ENCODE measurements at regions not wholly inside any gene's neighbourhood (a gene's known extent, or its start where the extent isn't known, plus 50 kb on each side); places are given as distances from the start of the nearest gene placed in this dataset.
A peak's percentile ranks its signal among the peaks of the same experiment; 100 is the strongest.

- peak; percentile 51 for DNase-seq
Measured at GRCh38 chr1:218584418-218585155, 239.5 kb downstream of the TGFB2 start.

DNA sequence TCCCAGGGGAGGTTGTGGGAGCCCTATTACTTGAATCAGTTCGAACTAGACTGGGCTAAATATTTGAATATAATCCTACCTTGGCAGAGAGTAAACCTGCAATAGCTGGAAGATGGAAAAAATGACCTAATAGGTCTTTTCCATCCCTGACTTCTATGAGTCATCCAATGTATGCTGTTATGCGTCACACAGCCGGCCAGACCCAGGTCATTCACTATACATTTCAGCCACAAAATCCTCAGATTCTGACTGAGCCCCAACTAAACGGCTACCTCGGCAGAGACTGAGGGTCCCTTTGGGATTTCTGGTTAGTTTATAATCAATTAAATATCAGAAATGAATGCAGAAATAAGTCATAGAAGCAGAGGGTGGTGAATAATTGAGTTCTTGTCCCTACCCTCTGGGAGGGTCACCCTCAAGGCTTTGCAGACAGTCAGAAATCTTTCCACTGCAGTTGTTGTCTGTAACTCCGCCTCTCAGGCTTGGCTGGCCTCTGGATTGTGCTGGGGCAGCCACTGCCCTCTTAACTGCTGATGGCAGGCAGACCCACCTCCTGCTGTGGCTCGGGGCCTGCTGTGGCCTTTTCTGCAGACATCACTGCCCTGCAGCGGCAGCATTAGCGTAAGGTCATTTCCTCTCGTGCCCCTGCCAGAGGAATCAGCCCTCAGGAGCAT is 240.5 kb downstream of the TGFB2 start:
- DNase-seq, result peak; percentile 89

GRCh38 chr1:218587900-218588299 is 242.8 kb downstream of the TGFB2 start:
- peak; percentile 52 for DNase-seq

DNA sequence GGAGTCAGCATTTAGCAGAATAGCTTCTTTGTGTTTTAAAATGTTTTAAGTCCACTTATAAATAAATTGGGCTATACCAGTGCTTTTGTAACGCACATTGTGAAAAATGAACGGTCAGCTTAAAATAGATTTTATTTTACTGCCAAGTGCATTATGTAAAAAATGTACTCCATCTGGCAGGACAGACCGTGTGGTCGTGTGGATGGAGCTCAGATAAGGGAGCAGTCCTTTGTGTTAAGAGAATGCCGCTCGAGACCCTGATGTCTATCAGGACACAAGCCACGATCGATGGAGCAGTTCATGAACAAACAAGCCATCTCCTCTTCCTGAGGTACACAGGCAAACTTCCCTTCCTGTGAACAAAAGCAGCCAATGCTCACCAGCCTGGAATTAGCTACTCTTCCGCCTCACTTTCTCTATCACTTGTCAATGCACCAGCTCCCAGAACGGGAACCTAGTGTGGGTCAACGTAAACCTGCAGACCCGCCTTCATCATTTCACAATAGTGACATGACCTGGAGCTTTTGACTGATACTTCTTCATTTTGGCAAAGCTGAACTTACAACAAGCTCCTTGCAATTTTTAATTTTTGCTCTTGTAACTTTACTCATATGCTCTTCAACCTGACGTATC is 243.5 kb downstream of the TGFB2 start:
- DNase-seq, result peak; percentile 5

GRCh38 chr1:218589487-218589886 is 244.4 kb downstream of the TGFB2 start:
- no peak for DNase-seq

DNA sequence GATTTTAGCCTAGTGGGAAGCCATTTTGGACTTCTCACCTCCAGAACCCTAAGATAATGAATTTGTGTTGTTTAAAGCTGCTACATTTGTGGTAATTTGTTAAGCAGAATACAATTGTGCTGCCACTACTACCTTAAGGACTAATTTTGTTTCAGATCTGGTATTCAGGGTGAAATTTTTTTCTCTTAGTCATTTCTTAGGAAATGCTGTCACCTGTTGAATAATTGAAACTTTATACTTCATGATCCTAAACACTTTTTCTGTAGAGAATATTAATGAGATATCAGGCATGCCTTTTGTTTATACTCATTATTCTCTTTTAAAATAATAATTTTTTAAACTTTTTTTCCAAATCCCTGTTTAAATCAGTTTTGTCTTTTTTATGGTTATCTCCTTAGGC is 246.8 kb downstream of the TGFB2 start:
- no peak for DNase-seq

GRCh38 chr1:218592688-218593087 is 247.6 kb downstream of the TGFB2 start:
- DNase-seq, result peak; percentile 16

- DNase-seq, result no peak
Measured at GRCh38 chr1:218600968-218601367, 255.8 kb downstream of the TGFB2 start.

DNA sequence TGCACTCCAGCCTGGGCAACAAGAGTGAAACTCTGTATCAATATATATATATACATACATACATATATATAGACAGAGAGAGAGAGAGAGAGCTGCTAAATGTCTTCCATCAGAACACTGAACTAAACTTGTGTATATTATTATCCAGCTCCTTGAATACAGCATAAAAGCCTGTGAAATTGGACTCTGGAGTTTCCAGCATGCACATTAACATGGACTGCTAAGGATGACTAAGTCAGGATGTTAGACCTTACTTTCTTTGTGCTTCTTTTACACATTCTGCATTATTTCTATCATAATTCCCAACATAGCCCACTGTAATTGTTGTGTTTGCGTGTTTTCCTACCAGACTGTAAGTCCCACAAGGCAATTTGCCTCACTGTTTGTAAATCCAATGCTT is 259.1 kb downstream of the TGFB2 start:
- no peak for DNase-seq

DNA sequence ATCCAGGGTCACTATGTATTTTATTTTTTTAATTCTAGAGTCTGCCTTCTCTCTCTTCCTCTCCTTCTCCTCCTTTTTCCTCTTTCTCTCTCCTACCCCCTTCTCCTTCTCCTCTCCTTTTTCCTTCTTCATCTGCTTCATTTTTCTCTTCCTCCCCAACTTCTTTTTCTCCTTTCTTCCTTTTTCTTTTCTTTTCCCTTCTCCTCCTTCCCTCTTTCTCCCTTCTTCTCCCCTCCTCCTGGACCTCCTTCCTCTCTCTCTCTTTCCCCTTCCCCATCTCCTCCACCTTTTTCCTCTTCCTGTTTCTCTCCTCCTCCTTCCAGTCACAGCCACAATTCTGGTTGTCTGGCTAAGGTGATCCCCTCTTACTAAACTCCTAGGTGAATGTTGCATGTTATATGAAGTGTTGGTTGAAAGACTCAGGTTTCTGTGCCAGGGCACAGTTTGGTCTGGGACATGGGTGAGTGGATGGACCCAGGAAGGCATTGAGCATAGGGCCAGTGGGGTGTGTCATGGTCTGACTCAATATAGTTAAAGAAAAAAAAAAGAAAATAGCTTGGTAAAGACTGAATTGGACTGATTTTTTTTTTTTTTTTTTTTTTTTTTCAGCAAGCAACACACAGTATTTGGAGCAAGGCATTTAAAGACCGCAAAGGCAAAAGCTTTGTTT is 266.9 kb downstream of the TGFB2 start:
- no peak for DNase-seq

DNA sequence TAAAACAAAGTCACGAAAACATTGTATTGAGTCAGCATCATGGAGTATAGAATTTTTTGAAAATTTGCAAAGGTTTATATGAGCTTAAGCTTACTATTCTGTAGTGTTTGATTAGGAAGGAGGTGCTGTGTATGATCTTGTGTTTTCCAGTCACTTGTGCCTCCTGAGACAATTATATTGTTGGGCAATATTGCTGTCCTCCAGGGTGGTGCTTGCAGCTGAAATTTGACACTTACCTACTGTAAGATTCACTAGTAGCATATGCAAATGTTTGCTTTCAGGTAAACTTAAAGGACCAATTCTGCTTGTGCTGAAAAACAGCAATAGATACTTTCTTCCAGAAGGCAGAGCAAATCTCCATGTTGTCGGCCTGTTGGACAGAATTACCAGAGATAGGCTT is 268.0 kb downstream of the TGFB2 start:
- DNase-seq, result no peak

GRCh38 chr1:218614031-218614430 is 268.9 kb downstream of the TGFB2 start:
- no peak for DNase-seq

DNA sequence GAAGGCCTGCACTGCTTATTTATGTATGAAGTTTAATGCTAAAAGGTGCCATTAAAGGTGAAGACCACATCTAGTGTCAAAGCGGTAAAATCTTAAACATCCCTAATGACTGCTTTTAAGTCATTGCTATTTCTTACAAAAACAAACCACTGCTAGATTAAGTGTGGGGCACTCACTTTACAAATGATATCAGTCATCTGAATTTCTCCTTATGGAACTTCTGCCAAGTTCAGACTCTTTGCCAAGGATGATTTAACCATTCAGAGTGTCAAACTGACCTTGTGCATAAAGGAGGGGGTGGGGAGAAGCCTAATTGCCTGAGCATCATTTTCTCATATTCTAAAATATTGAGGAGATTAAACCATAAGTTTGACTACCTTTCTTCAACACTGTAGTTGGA is 271.5 kb downstream of the TGFB2 start:
- DNase-seq, result no peak

DNA sequence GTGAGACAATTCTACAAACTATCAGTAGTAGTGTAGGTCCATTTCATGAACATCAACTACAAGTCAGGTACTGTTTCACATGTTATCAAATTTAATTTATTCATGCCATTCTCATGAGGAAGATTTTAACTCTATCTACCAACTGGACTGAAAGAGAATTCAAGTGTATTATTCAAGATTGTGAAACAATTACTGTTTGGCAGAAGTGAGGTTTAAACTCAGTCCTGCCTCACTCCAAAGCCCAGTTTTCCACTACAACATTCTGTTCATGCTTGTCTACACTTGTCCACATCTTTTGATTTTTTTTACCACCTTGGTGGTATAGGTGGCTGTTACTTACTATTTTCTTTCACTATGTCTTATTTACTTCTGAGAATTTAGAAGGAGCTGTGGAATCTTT is 272.9 kb downstream of the TGFB2 start:
- DNase-seq, result no peak

- no peak for DNase-seq
Measured at GRCh38 chr1:218620956-218621355, 275.8 kb downstream of the TGFB2 start.

DNA sequence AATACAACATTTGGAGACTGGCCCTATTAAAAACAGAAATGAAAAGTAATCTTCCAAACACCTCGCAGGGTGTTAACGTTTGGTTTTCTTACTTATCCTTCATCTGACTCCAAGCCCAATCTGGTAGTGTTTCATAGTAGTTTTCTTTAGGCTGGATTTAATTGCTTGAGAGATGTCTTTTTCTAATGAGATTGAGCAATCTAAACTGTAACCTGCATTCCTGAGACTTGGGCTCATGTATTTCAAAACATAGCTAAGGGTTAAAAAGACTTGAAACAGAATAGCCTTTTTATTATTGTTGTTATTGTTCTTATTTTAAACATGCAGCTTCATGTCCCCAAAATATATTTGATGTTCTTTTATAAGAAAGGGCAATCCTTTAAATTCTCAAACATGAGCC is 278.9 kb downstream of the TGFB2 start:
- peak; percentile 10 for DNase-seq

DNA sequence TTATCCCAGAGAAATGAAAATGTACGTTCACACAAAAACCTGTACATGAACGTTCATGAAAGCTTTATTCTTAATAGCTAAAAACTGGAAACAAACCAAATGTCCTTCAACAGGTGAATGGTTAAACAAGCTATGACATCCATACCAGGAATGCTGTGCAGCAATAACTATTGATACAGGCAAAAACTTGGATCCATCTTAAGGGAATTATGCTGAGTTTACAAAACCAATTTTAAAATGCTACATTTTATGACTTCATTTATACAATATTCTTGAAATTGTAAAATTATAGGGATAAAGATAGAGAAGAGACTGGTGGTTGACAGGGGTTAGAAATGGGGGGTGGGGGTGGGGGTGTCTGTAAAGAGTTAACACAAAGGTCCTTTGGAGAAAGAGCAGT is 280.3 kb downstream of the TGFB2 start:
- no peak for DNase-seq

- DNase-seq, result no peak
Measured at GRCh38 chr1:218633238-218633988, 288.3 kb downstream of the TGFB2 start.

- DNase-seq, result no peak
Measured at GRCh38 chr1:218634212-218634611, 289.1 kb downstream of the TGFB2 start.

DNA sequence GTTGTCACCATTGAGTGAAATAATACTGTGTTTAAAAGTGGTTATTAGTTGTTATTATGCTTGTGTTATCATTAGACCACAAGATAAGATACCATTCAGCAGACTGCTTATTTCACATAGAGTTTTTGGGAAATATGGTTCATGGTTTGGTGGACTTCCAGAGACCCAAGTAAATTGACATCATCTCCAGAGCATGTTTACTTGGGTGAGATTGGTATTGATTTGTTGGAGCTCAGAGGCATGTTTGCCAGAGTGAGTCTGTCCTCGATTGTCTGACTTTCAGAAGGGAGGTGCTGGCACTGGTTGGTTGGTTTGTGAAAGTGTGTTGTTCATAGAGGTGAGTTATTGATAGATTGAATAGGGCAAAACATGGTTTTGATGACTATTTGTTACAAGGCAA is 291.4 kb downstream of the TGFB2 start:
- DNase-seq, result no peak

GRCh38 chr1:218640173-218640572 is 295.0 kb downstream of the TGFB2 start:
- no peak for DNase-seq

GRCh38 chr1:218642033-218642948 is 297.2 kb downstream of the TGFB2 start:
- DNase-seq, result peak; percentile 55

Data from fibroblast of skin of right quadriceps (primary cell).